H9 (cell line): ENCODE measurements at regions not wholly inside any gene's neighbourhood (a gene's known extent, or its start where the extent isn't known, plus 50 kb on each side); places are given as distances from the start of the nearest gene placed in this dataset.

Experiments
- DNase-seq: peaks from one replicate; pipeline ENCODE4 v3.0.0-alpha.2; 2017
- H2AFZ ChIP-seq: one replicate; pipeline ENCODE4 v1.6.1; 2013; ENCODE audit warnings: mild to moderate bottlenecking, low read length, control low read depth, moderate library complexity
- H2AK5ac ChIP-seq: 2 replicates; pipeline ENCODE4 v1.6.1; 2013; ENCODE audit warnings: low read length, control low read depth, mixed read lengths; ENCODE audit not compliant: insufficient read length
- H2BK120ac ChIP-seq: one replicate; pipeline ENCODE4 v1.6.1; 2013; ENCODE audit warnings: low read depth, mild to moderate bottlenecking, low read length, control low read depth, inconsistent platforms; ENCODE audit not compliant: poor library complexity, severe bottlenecking
- H2BK12ac ChIP-seq: 2 replicates; pipeline ENCODE4 v1.6.1; 2013; ENCODE audit warnings: low read length, control low read depth, mixed read lengths, low read depth; ENCODE audit not compliant: insufficient read length
- H2BK15ac ChIP-seq: 2 replicates; pipeline ENCODE4 v1.6.1; 2013; ENCODE audit warnings: low read depth, low read length, control low read depth
- H2BK20ac ChIP-seq: one replicate; pipeline ENCODE4 v1.6.1; 2013; ENCODE audit warnings: low read depth, mild to moderate bottlenecking, low read length, control low read depth, inconsistent platforms; ENCODE audit not compliant: poor library complexity, severe bottlenecking
- H2BK5ac ChIP-seq: 2 replicates; pipeline ENCODE4 v1.6.1; 2013; ENCODE audit warnings: low read length, control low read depth, mixed read lengths; ENCODE audit not compliant: insufficient read length
- H3K14ac ChIP-seq: 2 replicates; pipeline ENCODE4 v1.6.1; 2013; ENCODE audit warnings: low read length, control low read depth; ENCODE audit not compliant: insufficient read depth
- H3K18ac ChIP-seq: 2 replicates; pipeline ENCODE4 v1.6.1; 2013; ENCODE audit warnings: low read depth, mild to moderate bottlenecking, mixed read lengths, low read length, control low read depth; ENCODE audit not compliant: insufficient read length
- H3K23ac ChIP-seq: 2 replicates; pipeline ENCODE4 v1.6.1; 2013; ENCODE audit warnings: low read length, control low read depth, mixed read lengths, low read depth; ENCODE audit not compliant: insufficient read length
- H3K23me2 ChIP-seq: 2 replicates; pipeline ENCODE4 v1.6.1; 2013; ENCODE audit warnings: low read depth, mild to moderate bottlenecking, mixed read lengths, low read length, control low read depth; ENCODE audit not compliant: insufficient read length, poor library complexity, severe bottlenecking
- H3K27ac ChIP-seq: 2 replicates; pipeline ENCODE4 v1.5.1; 2013; ENCODE audit warnings: low read length, control low read depth, mixed read lengths, low read depth; ENCODE audit not compliant: insufficient read length
- H3K27me3 ChIP-seq: 2 replicates; pipeline ENCODE4 v1.6.1; 2013; ENCODE audit warnings: low read length, control low read depth, inconsistent platforms; ENCODE audit not compliant: insufficient read depth
- H3K4ac ChIP-seq: 2 replicates; pipeline ENCODE4 v1.6.1; 2013; ENCODE audit warnings: low read depth, mild to moderate bottlenecking, control low read depth, inconsistent platforms, low read length, moderate library complexity
- H3K4me1 ChIP-seq: 2 replicates; pipeline ENCODE4 v1.6.1; 2013; ENCODE audit warnings: low read length, control low read depth, inconsistent platforms; ENCODE audit not compliant: insufficient read depth
- H3K4me2 ChIP-seq: 2 replicates; pipeline ENCODE4 v1.6.1; 2013; ENCODE audit warnings: low read length, control low read depth, mixed read lengths; ENCODE audit not compliant: insufficient read length, insufficient read depth
- H3K56ac ChIP-seq: 2 replicates; pipeline ENCODE4 v1.6.1; 2013; ENCODE audit warnings: low read depth, mild to moderate bottlenecking, mixed read lengths, low read length, control low read depth; ENCODE audit not compliant: insufficient read length
- H3K79me1 ChIP-seq: 2 replicates; pipeline ENCODE4 v1.6.1; 2013; ENCODE audit warnings: low read depth, mild to moderate bottlenecking, moderate library complexity, low read length, control low read depth, inconsistent platforms; ENCODE audit not compliant: insufficient read depth, poor library complexity, severe bottlenecking
- H3K79me2 ChIP-seq: 2 replicates; pipeline ENCODE4 v1.6.1; 2013; ENCODE audit warnings: low read length, control low read depth, inconsistent platforms; ENCODE audit not compliant: insufficient read depth
- H3K9ac ChIP-seq: 2 replicates; pipeline ENCODE4 v1.6.1; 2013; ENCODE audit warnings: low read length, control low read depth, mixed read lengths; ENCODE audit not compliant: insufficient read length; ENCODE audit errors: extremely low read depth
- H3K9me3 ChIP-seq: one replicate; pipeline ENCODE4 v1.6.1; 2013; ENCODE audit warnings: low read depth, low read length, inconsistent platforms; ENCODE audit not compliant: control insufficient read depth
- H3T11ph ChIP-seq: one replicate; pipeline ENCODE4 v1.6.1; 2013; ENCODE audit warnings: mild to moderate bottlenecking, low read length, control low read depth, inconsistent platforms
- H4K20me1 ChIP-seq: one replicate; pipeline ENCODE4 v1.6.1; 2013; ENCODE audit not compliant: control insufficient read depth, insufficient read length, insufficient read depth
- H4K5ac ChIP-seq: 2 replicates; pipeline ENCODE4 v1.6.1; 2013; ENCODE audit warnings: low read depth, mild to moderate bottlenecking, mixed read lengths, low read length, control low read depth; ENCODE audit not compliant: insufficient read length
- H4K8ac ChIP-seq: replicated peaks from 2 replicates; pipeline ENCODE4 v1.6.1; 2013; ENCODE audit warnings: low read length, control low read depth, mixed read lengths, low read depth; ENCODE audit not compliant: insufficient read length
- H4K91ac ChIP-seq: 2 replicates; pipeline ENCODE4 v1.6.1; 2013; ENCODE audit warnings: low read depth, mild to moderate bottlenecking, moderate library complexity, mixed read lengths, low read length, control low read depth; ENCODE audit not compliant: insufficient read length
- H3K27ac Mint-ChIP-seq, 3 experiments: 2 replicates in 2 of 3; 3 replicates in 1 of 3; pipeline ENCODE4 v1.8.0; 2020 to 2021; ENCODE audit warnings: mixed read lengths in 3 of 3, mild to moderate bottlenecking in 1 of 3, moderate library complexity in 1 of 3
- H3K27me3 Mint-ChIP-seq: 2 replicates; pipeline ENCODE4 v1.8.0; 2021; ENCODE audit warnings: low read depth, mild to moderate bottlenecking, moderate library complexity, mixed read lengths
- H3K36me3 Mint-ChIP-seq, 3 experiments: 2 replicates in 2 of 3; 3 replicates in 1 of 3; pipeline ENCODE4 v1.8.0; 2020 to 2021; ENCODE audit warnings: low read depth in 3 of 3, mixed read lengths in 3 of 3; ENCODE audit not compliant: insufficient read depth in 1 of 3
- H3K4me1 Mint-ChIP-seq, 2 experiments: 2 replicates each; pipeline ENCODE4 v1.8.0; 2020; ENCODE audit warnings: mixed read lengths in 2 of 2
- H3K4me3 Mint-ChIP-seq, 2 experiments: 2 replicates in 1 of 2; 3 replicates in 1 of 2; pipeline ENCODE4 v1.8.0; 2020 to 2021; ENCODE audit warnings: mild to moderate bottlenecking in 2 of 2, mixed read lengths in 2 of 2, moderate library complexity in 1 of 2
- H3K9me3 Mint-ChIP-seq, 2 experiments: 2 replicates in 1 of 2; 3 replicates in 1 of 2; pipeline ENCODE4 v1.8.0; 2020; ENCODE audit warnings: mild to moderate bottlenecking in 2 of 2, mixed read lengths in 2 of 2, moderate library complexity in 1 of 2
- CTCF ChIP-seq: fragments of 200-600 bp; sonication (generic); conservative IDR thresholded peaks from 3 replicates; pipeline ENCODE4 v1.8.0; 2021; ENCODE audit warnings: antibody characterized with exemption, mild to moderate bottlenecking
- WGBS: extraction: QIAGEN DNeasy Blood & Tissue Kit; methylation state at CpG from one replicate; pipeline ENCODE4 v1.1.7; 2013; ENCODE audit warnings: missing lambda C conversion rate, low lambda C conversion rate, mixed read lengths; ENCODE audit not compliant: insufficient read length; ENCODE audit errors: extremely low coverage; 5-methylcytosine and 5-hydroxymethylcytosine counted together

- H3K9me3 Mint-ChIP-seq: peaks cover 0 to 7% of the 10 kb centered on the region in 2 experiments; a peak in 4 of 5 replicates
- no peak overlapping the region for H2BK12ac ChIP-seq
- peaks cover 25 to 29% of the 10 kb centered on the region in 2 experiments for H3K4me1 Mint-ChIP-seq
- H2BK20ac ChIP-seq: no peak overlapping the region
- H2BK15ac ChIP-seq: no peak overlapping the region
- no peaks in the 10 kb centered on the region for H3K27me3 ChIP-seq
- no peaks in the 10 kb centered on the region for H4K20me1 ChIP-seq
- no peak for TF ChIP-seq CTCF
- H3K23ac ChIP-seq: no peak overlapping the region
- H3K14ac ChIP-seq: no peak overlapping the region
- H3K18ac ChIP-seq: no peak overlapping the region
- H4K5ac ChIP-seq: no peak overlapping the region
- no peak overlapping the region for H3K9ac ChIP-seq
- H3T11ph ChIP-seq: no peak overlapping the region
- H2AK5ac ChIP-seq: no peak overlapping the region
- H2BK5ac ChIP-seq: no peak overlapping the region
- no peak overlapping the region for H4K91ac ChIP-seq
- H2AFZ ChIP-seq: no peak overlapping the region
- no peak overlapping the region for H3K4me2 ChIP-seq
- no peaks in the 10 kb centered on the region for H3K79me2 ChIP-seq
- no peak overlapping the region for H2BK120ac ChIP-seq
- WGBS: no CpG with 5 or more reads among the region's 8 CpGs
- H3K56ac ChIP-seq: no peak overlapping the region
- no peak overlapping the region for H4K8ac ChIP-seq
- DNase-seq: no peak
- H3K36me3 Mint-ChIP-seq: peaks cover 0 to 7% (median 0%) of the 10 kb centered on the region in 3 experiments; a peak in 3 of 7 replicates
- H3K79me1 ChIP-seq: no peaks in the 10 kb centered on the region
- no peak overlapping the region for H3K4ac ChIP-seq
- no peaks in the 10 kb centered on the region for H3K27me3 Mint-ChIP-seq
- H3K4me3 Mint-ChIP-seq: no peak overlapping the region
- peak overlapping the region; percentile 62 to 72 (median 66); a peak in 6 of 7 replicates for H3K27ac Mint-ChIP-seq
- no peaks in the 10 kb centered on the region for H3K9me3 ChIP-seq
- H3K4me1 ChIP-seq: peaks cover 3% of the 10 kb centered on the region; the same call in 1 of the 2 replicates
- H3K27ac ChIP-seq: no peak overlapping the region
- H3K23me2 ChIP-seq: no peaks in the 10 kb centered on the region
Measured at GRCh38 chr5:68406767-68407241, 191.2 kb downstream of the PIK3R1 start.
